ENCODE measurements at regions not wholly inside any gene's neighbourhood (a gene's known extent, or its start where the extent isn't known, plus 50 kb on each side); places are given as distances from the start of the nearest gene placed in this dataset.

DNA sequence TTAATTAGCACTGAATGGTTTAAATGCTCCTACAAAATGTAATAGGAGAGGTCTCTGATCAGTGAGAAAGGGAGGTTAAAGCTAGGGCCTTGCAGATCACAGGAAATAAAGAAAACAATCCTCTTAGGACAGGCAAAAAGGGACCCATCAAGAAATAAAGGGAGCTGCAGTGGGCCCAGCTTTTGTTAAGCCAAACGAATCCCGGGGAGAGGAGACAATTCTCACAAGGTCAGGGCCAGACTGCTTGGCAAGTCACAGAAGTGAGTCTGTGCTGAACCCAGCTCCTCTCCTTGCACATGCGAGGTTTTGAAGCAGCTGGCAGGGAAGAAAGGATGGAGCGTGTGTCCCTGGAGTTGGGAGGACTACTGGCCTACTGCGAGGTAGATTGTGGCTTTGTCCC, 285.8 kb downstream of the COG6 start:
- no peak overlapping the region for H3K4me3 ChIP-seq (ENCODE audit: low read depth, low read length)
- H3K27me3 ChIP-seq (ENCODE audit: control insufficient read depth, insufficient read depth, low read length) = no peaks in the 10 kb centered on the region
- CTCF ChIA-PET = interaction anchor here (0.7 to 4.1 kb wide), 7 partner anchors 12 to 837 kb away, joined by 3 to 48 read pairs (median 12); no protein-coding TSS in a partner anchor
- no peaks in the 10 kb centered on the region for H3K36me3 ChIP-seq (ENCODE audit: control insufficient read depth, insufficient read depth, low read length)
- TF ChIP-seq CTCF (IDR thresholded peaks at IDR 0.05; ENCODE audit: insufficient read depth, low read depth, low read length) = no peak
- no peak for DNase-seq (ENCODE audit: low read depth)
- POLR2A ChIA-PET = interaction anchor here (0.5 kb wide), 1 partner anchor 234 kb away, joined by 6 read pairs; no protein-coding TSS in a partner anchor

DNA sequence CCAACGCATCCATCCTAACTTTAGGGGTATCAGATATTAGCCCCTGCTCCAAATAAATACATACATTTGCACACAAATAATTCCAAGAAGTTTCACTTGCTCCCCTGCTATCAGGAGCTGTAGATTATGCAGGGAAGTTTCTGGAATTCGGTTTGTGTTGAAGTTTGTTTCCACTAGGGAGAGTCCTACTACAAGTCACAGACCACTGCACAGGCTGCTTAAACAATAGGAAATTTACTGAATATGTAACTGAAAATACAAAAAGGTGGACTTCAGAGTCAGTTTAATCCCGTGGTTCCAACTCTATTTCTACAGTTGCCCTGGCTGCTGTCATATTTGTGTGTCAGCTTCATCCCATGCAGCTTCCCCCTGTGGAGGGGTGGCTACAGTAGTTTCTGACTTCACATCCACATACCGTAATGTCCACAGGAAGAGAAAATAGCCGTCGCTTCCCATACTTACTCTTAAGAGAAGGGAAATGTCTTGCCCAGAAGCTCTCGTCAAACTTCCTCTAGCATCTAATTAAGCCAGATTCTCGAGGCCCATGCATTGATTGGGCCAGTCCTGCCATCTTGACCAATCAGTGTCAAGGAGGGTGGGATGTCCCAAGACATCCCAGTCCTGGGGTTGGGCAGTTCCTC, 286.6 kb downstream of the COG6 start:
- POLR2A ChIA-PET = no interaction called here
- CTCF ChIA-PET = interaction anchor here (0.6 to 4.1 kb wide), 31 partner anchors 8 to 811 kb away, joined by 3 to 48 read pairs (median 4); no protein-coding TSS in a partner anchor
- Histone ChIP-seq H3K27me3 (ENCODE audit: control insufficient read depth, insufficient read depth, low read length) (no peaks in the 10 kb centered on the region), H3K4me3 (ENCODE audit: low read depth, low read length) (no peak overlapping the region), H3K36me3 (ENCODE audit: control insufficient read depth, insufficient read depth, low read length) (no peaks in the 10 kb centered on the region)
- DNase-seq (ENCODE audit: low read depth) = no peak
- no peak for TF ChIP-seq CTCF (IDR thresholded peaks at IDR 0.05; ENCODE audit: insufficient read depth, low read depth, low read length)

GRCh38 chr13:39942552-39943273, 287.3 kb downstream of the COG6 start:
- POLR2A ChIA-PET = no interaction called here
- Histone ChIP-seq H3K36me3 (ENCODE audit: control insufficient read depth, insufficient read depth, low read length) (no peaks in the 10 kb centered on the region), H3K4me3 (ENCODE audit: low read depth, low read length) (no peak overlapping the region), H3K27me3 (ENCODE audit: control insufficient read depth, insufficient read depth, low read length) (no peaks in the 10 kb centered on the region)
- no peak for DNase-seq (ENCODE audit: low read depth)
- CTCF ChIA-PET = interaction anchor here (0.5 to 4.1 kb wide), 37 partner anchors 9 to 835 kb away, joined by 3 to 48 read pairs (median 4); no protein-coding TSS in a partner anchor
- TF ChIP-seq CTCF (IDR thresholded peaks at IDR 0.05; ENCODE audit: insufficient read depth, low read depth, low read length) = peak; percentile 100

DNA sequence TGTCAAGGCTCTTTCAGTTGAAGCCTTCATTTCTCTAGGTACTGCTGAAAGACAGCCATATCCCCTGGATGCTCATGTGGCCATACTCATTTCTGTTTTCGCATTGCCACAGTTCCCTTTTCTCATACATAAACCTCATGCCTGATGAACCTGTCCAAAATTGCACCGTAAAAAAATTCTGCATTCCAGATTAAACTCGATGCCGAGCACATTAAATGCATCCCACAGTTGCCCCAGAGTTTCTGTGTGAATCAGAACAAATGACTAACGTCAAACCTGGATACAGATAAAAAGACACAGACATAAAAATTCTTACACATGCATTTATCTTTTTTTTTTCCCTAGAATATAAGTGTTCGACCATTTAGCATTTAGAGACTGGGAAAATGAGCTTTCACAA, 288.2 kb downstream of the COG6 start:
- CTCF ChIA-PET = interaction anchor here (1.1 to 4.1 kb wide), 13 partner anchors 10 to 834 kb away, joined by 3 to 48 read pairs (median 9); no protein-coding TSS in a partner anchor
- no peak for DNase-seq (ENCODE audit: low read depth)
- POLR2A ChIA-PET = no interaction called here
- no peak for TF ChIP-seq CTCF (IDR thresholded peaks at IDR 0.05; ENCODE audit: insufficient read depth, low read depth, low read length)
- Histone ChIP-seq H3K36me3 (ENCODE audit: control insufficient read depth, insufficient read depth, low read length) (no peaks in the 10 kb centered on the region), H3K27me3 (ENCODE audit: control insufficient read depth, insufficient read depth, low read length) (no peaks in the 10 kb centered on the region), H3K4me3 (ENCODE audit: low read depth, low read length) (no peak overlapping the region)

DNA sequence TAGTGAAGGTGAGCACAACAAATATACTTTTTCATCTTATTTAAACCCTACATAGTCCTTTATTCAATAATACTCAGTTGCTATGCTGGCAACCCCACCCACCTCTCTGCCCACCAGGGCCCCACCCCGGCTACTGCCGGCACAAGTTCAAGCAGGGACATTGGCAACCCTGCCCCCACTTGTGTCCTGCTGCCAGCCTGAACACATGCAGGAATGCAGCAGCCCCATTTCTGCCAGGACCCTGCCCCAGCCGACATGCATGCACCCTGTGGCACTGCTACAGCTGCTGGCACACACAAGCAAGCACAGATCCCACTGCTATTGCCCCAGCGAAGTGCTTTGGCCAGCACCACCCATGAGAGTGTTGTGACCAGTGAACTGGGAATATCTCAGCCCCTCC, 289.8 kb downstream of the COG6 start:
- POLR2A ChIA-PET = no interaction called here
- Histone ChIP-seq H3K27me3 (ENCODE audit: control insufficient read depth, insufficient read depth, low read length) (no peaks in the 10 kb centered on the region), H3K4me3 (ENCODE audit: low read depth, low read length) (no peak overlapping the region), H3K36me3 (ENCODE audit: control insufficient read depth, insufficient read depth, low read length) (no peaks in the 10 kb centered on the region)
- CTCF ChIA-PET = interaction anchor here (4.1 kb wide), 1 partner anchor 179 kb away, joined by 29 read pairs; no protein-coding TSS in a partner anchor
- TF ChIP-seq CTCF (IDR thresholded peaks at IDR 0.05; ENCODE audit: insufficient read depth, low read depth, low read length) = no peak
- no peak for DNase-seq (ENCODE audit: low read depth)
